ENCODE measurements at regions not wholly inside any gene's neighbourhood (a gene's known extent, or its start where the extent isn't known, plus 50 kb on each side); places are given as distances from the start of the nearest gene placed in this dataset.

DNA sequence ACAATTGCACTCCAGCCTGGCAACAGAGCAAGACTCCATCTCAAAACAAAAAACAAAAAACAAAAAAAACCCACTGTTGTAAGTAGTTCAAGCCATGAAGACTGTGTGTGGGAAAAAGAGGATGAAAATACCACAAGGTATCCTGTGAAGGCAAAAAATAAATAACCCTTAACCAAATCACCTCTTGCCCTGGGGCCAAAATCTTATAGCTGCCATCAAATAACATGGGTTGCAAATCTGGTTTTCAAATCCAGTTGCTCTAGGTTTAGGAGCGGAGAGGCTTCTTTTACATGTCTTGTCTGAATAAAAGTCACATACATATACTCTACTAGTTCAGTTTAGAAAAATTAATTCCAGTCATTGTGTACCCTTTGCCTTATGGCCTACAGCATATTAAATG lies 87.0 kb upstream of the STT3B start:
- H3K36me3 ChIP-seq = no peaks in the 10 kb centered on the region
- no peaks in the 10 kb centered on the region for H3K9me3 ChIP-seq
- no peak for DNase-seq
- no peak overlapping the region for H3K27ac ChIP-seq
- no peak for TF ChIP-seq POLR2A (IDR thresholded peaks at IDR 0.05)
- no peaks in the 10 kb centered on the region for H3K4me1 ChIP-seq
- H3K4me3 ChIP-seq = no peak overlapping the region
- no peaks in the 10 kb centered on the region for H3K27me3 ChIP-seq

DNA sequence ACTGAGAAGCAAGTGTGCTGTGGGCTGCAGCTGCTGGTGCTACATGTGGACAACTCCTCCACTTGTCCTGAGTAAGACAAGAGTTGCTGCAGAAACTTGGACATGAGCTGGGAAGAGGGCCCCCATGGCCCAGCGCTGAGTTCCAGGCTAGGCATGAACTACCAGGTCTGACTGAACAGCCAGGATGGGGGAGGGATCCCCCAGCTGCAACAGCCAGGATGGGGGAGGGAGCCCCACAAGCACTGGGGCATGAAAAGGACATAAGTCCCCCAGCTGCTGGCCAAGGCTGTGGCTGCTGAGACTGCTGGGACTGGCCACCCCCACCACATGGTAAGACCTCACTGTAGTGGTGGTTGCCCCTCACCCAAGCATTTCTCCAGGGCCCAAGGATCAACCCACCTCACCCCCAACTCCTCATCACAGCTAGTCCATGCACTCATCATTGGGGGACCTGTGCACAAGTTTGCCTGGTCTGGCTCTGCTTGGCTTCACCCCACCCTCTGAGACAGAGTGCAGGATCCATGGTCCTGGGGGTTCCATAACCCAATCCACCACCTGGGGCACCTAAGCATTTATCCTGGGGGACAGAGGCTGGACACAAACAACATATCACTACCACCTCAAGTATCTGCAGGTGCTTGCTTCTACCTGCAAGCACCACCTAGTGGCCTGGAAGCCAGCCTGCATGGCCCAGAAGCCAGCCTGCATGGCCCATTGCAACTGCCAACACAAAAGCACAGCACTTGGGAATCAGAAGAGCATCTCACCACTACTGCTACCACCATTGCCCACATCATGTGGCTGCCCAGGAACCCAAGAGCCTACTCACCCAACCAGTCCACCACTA lies 84.5 kb upstream of the STT3B start:
- Histone ChIP-seq H3K4me1 (no peaks in the 10 kb centered on the region), H3K9me3 (no peaks in the 10 kb centered on the region), H3K27me3 (no peaks in the 10 kb centered on the region), H3K27ac (no peak overlapping the region), H3K4me3 (no peak overlapping the region), H3K36me3 (no peaks in the 10 kb centered on the region)
- TF ChIP-seq, protein P1, sequence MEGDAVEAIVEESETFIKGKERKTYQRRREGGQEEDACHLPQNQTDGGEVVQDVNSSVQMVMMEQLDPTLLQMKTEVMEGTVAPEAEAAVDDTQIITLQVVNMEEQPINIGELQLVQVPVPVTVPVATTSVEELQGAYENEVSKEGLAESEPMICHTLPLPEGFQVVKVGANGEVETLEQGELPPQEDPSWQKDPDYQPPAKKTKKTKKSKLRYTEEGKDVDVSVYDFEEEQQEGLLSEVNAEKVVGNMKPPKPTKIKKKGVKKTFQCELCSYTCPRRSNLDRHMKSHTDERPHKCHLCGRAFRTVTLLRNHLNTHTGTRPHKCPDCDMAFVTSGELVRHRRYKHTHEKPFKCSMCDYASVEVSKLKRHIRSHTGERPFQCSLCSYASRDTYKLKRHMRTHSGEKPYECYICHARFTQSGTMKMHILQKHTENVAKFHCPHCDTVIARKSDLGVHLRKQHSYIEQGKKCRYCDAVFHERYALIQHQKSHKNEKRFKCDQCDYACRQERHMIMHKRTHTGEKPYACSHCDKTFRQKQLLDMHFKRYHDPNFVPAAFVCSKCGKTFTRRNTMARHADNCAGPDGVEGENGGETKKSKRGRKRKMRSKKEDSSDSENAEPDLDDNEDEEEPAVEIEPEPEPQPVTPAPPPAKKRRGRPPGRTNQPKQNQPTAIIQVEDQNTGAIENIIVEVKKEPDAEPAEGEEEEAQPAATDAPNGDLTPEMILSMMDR (IDR thresholded peaks at IDR 0.05) = peak in 4 of 6 experiments; percentile 40 to 62 (median 56)
- TF ChIP-seq POLR2A (IDR thresholded peaks at IDR 0.05) = no peak
- peak in 2 of 3 donors; percentile 55 to 71 for DNase-seq

DNA sequence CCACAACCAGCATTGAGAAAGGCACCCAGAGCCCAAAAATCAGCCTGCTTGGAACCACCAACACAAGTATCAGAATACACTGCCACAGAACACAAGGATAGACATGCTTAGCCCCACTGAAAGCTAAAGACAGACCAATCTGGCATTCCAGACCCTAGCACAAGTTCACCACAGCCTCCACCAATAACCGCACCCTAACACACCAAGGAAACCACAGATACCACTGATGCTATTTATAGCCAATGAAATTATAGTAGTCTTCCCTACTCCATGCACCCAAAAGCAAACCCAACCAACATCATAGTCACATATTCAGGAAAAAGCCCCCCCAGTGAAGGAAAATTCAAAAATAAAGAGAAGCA lies 83.9 kb upstream of the STT3B start:
- Histone ChIP-seq H3K4me1 (no peaks in the 10 kb centered on the region), H3K36me3 (no peaks in the 10 kb centered on the region), H3K4me3 (no peak overlapping the region), H3K9me3 (no peaks in the 10 kb centered on the region), H3K27ac (no peak overlapping the region), H3K27me3 (no peaks in the 10 kb centered on the region)
- no peak for DNase-seq
- no peak for TF ChIP-seq POLR2A (IDR thresholded peaks at IDR 0.05)
- TF ChIP-seq, protein P1 (IDR thresholded peaks at IDR 0.05) = no peak

DNA sequence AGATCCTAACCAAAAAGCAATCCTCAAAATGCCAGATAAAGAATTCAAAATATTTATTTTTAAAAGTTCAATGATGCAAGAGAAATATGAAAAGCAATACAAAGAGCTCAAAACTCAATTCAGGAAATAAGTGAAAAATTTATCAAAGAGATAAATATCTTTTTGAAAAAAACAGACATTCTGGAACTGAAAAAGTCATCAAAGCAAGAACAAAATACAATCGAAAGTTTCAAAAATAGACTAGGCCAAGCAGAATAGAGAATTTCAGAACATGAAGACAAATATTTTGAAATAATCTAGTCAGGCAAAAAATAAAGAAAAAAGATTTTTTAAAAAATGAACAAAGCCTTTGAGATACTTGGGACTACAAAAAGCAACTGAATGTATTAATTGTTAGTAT lies 83.4 kb upstream of the STT3B start:
- Histone ChIP-seq H3K27ac (no peak overlapping the region), H3K36me3 (no peaks in the 10 kb centered on the region), H3K4me3 (no peak overlapping the region), H3K27me3 (no peaks in the 10 kb centered on the region), H3K4me1 (no peaks in the 10 kb centered on the region), H3K9me3 (no peaks in the 10 kb centered on the region)
- DNase-seq = no peak
- TF ChIP-seq POLR2A (IDR thresholded peaks at IDR 0.05) = no peak

DNA sequence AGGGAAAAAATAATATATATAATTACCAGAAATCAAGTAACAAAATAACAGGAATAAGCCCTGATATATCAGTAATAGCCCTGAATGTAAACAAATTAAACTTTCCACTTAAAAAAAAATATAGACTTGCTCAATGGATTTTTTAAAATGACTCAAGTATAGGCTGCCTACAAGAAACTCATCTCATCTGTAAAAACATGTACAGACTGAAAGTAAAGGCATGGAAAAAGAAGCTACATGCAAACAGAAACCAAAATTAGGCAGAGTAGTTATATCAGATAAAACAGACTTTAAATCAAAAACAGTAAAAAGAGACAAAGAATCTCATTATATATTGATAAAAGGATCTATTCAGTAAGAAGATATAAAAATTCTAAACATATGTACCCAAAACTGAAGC lies 82.4 kb upstream of the STT3B start:
- no peak overlapping the region for H3K4me3 ChIP-seq
- H3K36me3 ChIP-seq = no peaks in the 10 kb centered on the region
- no peaks in the 10 kb centered on the region for H3K27me3 ChIP-seq
- H3K9me3 ChIP-seq = no peaks in the 10 kb centered on the region
- H3K4me1 ChIP-seq = no peaks in the 10 kb centered on the region
- TF ChIP-seq, protein P1 (IDR thresholded peaks at IDR 0.05) = no peak
- no peak for TF ChIP-seq POLR2A (IDR thresholded peaks at IDR 0.05)
- no peak for DNase-seq
- H3K27ac ChIP-seq = no peak overlapping the region

DNA sequence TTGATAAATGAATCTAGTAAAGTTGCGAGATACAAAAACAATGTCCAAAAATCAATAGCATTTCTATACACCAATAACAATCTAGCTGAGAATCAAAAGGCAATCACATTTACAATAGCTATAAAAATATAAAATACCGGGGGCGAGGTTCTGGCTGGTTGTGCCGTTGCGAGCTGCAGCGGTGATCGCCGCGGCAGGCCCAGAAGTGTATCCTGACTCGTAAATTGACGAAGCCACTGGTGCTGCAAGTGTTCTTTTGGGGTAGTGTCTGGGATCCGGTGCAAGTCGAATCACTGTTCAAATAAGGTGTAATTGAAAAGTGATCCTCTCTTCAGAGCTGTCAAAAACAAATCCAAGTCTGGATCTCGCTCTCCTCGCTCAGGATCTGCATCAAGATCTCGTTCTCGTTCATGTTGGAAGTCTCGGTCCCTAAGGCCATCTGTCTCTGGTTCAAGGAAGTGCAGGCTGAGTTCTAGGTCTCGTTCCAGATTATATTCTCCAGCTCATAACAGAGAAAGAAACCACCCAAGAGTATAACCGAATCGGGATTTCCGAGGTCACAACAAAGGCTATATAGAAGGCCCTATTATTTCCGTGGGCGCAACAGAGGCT lies 80.1 kb upstream of the STT3B start:
- Histone ChIP-seq H3K27ac (no peak overlapping the region), H3K9me3 (no peaks in the 10 kb centered on the region), H3K4me3 (no peak overlapping the region), H3K36me3 (no peaks in the 10 kb centered on the region), H3K4me1 (no peaks in the 10 kb centered on the region), H3K27me3 (no peaks in the 10 kb centered on the region)
- TF ChIP-seq, protein P1 (IDR thresholded peaks at IDR 0.05) = no peak
- no peak for TF ChIP-seq POLR2A (IDR thresholded peaks at IDR 0.05)
- DNase-seq = no peak

All from Peyer's patch (tissue), 4 donors.